OCI-LY3 (cell line): ENCODE measurements at regions not wholly inside any gene's neighbourhood (a gene's known extent, or its start where the extent isn't known, plus 50 kb on each side); places are given as distances from the start of the nearest gene placed in this dataset.

Source experiments
- EZH2phosphoT487 ChIP-seq: fragments of 200-600 bp; shearing (Covaris generic); IDR thresholded peaks from 2 replicates; pipeline ENCODE4 v1.6.1; 2018; ENCODE audit warnings: antibody characterized with exemption, mixed run types, low read depth
- TF ChIP-seq, protein P1 (sequence below): fragments of 200-600, 300-600 bp; sonication (generic); IDR thresholded peaks from 2 replicates; pipeline ENCODE4 v1.5.1; 2014; ENCODE audit warnings: antibody characterized with exemption, low read length, low read depth

DNA sequence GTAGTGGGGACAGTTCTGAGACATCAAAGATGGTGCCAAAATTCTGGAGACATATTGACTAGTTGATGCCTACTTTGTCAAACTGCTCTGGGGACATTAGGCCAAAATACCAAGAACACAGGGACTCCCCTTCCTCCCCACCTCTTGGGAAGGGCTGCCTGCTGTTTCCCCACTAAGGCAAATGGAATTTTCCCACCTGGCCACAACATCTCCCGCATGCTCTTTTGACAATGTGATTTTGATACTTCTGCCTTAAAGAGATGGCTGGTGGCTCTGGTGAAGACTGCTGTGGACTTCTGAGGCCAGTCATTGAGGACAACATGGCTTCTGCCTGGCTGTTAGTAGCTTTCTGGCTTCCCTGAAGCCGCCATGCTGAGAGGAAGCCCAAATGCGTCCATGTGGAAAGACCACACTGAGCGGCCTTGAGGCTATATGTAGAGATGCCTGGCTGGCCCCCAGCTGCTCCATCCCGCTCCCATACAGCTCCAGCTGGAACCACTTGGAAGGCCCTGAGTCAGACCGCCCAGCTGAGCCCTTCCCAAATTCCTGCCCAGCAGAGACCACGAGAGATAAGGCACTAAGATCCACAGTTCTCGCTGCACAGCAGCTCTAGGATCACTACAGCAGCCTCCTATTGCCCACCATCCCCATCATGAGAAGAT, 226.7 kb downstream of the SYK start:
- TF ChIP-seq, protein P1, sequence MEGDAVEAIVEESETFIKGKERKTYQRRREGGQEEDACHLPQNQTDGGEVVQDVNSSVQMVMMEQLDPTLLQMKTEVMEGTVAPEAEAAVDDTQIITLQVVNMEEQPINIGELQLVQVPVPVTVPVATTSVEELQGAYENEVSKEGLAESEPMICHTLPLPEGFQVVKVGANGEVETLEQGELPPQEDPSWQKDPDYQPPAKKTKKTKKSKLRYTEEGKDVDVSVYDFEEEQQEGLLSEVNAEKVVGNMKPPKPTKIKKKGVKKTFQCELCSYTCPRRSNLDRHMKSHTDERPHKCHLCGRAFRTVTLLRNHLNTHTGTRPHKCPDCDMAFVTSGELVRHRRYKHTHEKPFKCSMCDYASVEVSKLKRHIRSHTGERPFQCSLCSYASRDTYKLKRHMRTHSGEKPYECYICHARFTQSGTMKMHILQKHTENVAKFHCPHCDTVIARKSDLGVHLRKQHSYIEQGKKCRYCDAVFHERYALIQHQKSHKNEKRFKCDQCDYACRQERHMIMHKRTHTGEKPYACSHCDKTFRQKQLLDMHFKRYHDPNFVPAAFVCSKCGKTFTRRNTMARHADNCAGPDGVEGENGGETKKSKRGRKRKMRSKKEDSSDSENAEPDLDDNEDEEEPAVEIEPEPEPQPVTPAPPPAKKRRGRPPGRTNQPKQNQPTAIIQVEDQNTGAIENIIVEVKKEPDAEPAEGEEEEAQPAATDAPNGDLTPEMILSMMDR: no peak
- TF ChIP-seq EZH2phosphoT487: no peak
